ENCODE measurements at regions not wholly inside any gene's neighbourhood (a gene's known extent, or its start where the extent isn't known, plus 50 kb on each side); places are given as distances from the start of the nearest gene placed in this dataset.

- no peaks in the 10 kb centered on the region for H3K9me3 ChIP-seq
- no peak overlapping the region for H3K27ac ChIP-seq
- no peaks in the 10 kb centered on the region for H3K27me3 ChIP-seq
- no peak for TF ChIP-seq Cebpa-rat (IDR thresholded peaks at IDR 0.05)
- no peak overlapping the region for H3K9ac ChIP-seq
- H3K4me1 ChIP-seq: peaks cover 15% of the 10 kb centered on the region
- no peaks in the 10 kb centered on the region for H4K20me1 ChIP-seq
- H3K36me3 ChIP-seq: no peaks in the 10 kb centered on the region
- no peak overlapping the region for H3K4me2 ChIP-seq
- H3K4me3 ChIP-seq: no peak overlapping the region
Observed at GRCh38 chr10:128499956-128500355, 373.7 kb upstream of the MKI67 start.

GRCh38 chr10:128500642-128501041, 374.4 kb upstream of the MKI67 start:
- H3K4me3 ChIP-seq: no peak overlapping the region
- H3K27me3 ChIP-seq: no peaks in the 10 kb centered on the region
- no peak for TF ChIP-seq Cebpa-rat (IDR thresholded peaks at IDR 0.05)
- no peaks in the 10 kb centered on the region for H3K9me3 ChIP-seq
- peaks cover 8% of the 10 kb centered on the region for H3K4me1 ChIP-seq
- no peak overlapping the region for H3K9ac ChIP-seq
- no peaks in the 10 kb centered on the region for H3K36me3 ChIP-seq
- no peak overlapping the region for H3K4me2 ChIP-seq
- H3K27ac ChIP-seq: no peak overlapping the region
- no peaks in the 10 kb centered on the region for H4K20me1 ChIP-seq

- H3K9ac ChIP-seq: no peak overlapping the region
- no peak overlapping the region for H3K4me2 ChIP-seq
- no peaks in the 10 kb centered on the region for H4K20me1 ChIP-seq
- no peak overlapping the region for H3K4me3 ChIP-seq
- no peak overlapping the region for H3K27ac ChIP-seq
- no peak for TF ChIP-seq Cebpa-rat (IDR thresholded peaks at IDR 0.05)
- no peaks in the 10 kb centered on the region for H3K27me3 ChIP-seq
- H3K9me3 ChIP-seq: peaks cover 15% of the 10 kb centered on the region
- H3K36me3 ChIP-seq: no peaks in the 10 kb centered on the region
- H3K4me1 ChIP-seq: no peaks in the 10 kb centered on the region
Observed at GRCh38 chr10:128505346-128505745, 379.1 kb upstream of the MKI67 start.

- no peak for TF ChIP-seq Cebpa-rat (IDR thresholded peaks at IDR 0.05)
- Histone ChIP-seq H3K36me3 (no peaks in the 10 kb centered on the region), H3K27me3 (no peaks in the 10 kb centered on the region), H3K4me2 (no peak overlapping the region), H3K4me1 (no peaks in the 10 kb centered on the region), H3K27ac (no peak overlapping the region), H3K9me3 (peaks cover 15% of the 10 kb centered on the region), H3K4me3 (no peak overlapping the region), H4K20me1 (no peaks in the 10 kb centered on the region), H3K9ac (no peak overlapping the region)
Observed at GRCh38 chr10:128506423-128506822, 380.2 kb upstream of the MKI67 start.

GRCh38 chr10:128507066-128507465, 380.8 kb upstream of the MKI67 start:
- Histone ChIP-seq H3K9ac (no peak overlapping the region), H3K4me2 (0 out of 2 replicates have a peak overlapping the region, but pooled peaks have one; percentile 14), H3K4me3 (no peak overlapping the region), H3K4me1 (no peaks in the 10 kb centered on the region), H3K27ac (no peak overlapping the region), H3K9me3 (peaks cover 15% of the 10 kb centered on the region), H3K27me3 (no peaks in the 10 kb centered on the region), H3K36me3 (no peaks in the 10 kb centered on the region), H4K20me1 (no peaks in the 10 kb centered on the region)
- no peak for TF ChIP-seq Cebpa-rat (IDR thresholded peaks at IDR 0.05)

GRCh38 chr10:128511284-128511683, 385.1 kb upstream of the MKI67 start:
- H3K27me3 ChIP-seq: no peaks in the 10 kb centered on the region
- H3K4me2 ChIP-seq: no peak overlapping the region
- peaks cover 15% of the 10 kb centered on the region for H3K9me3 ChIP-seq
- no peaks in the 10 kb centered on the region for H3K36me3 ChIP-seq
- no peaks in the 10 kb centered on the region for H4K20me1 ChIP-seq
- no peak for TF ChIP-seq Cebpa-rat (IDR thresholded peaks at IDR 0.05)
- no peaks in the 10 kb centered on the region for H3K4me1 ChIP-seq
- H3K4me3 ChIP-seq: no peak overlapping the region
- no peak overlapping the region for H3K27ac ChIP-seq
- no peak overlapping the region for H3K9ac ChIP-seq

- H3K27me3 ChIP-seq: no peaks in the 10 kb centered on the region
- no peak overlapping the region for H3K4me3 ChIP-seq
- H3K9ac ChIP-seq: no peak overlapping the region
- no peaks in the 10 kb centered on the region for H4K20me1 ChIP-seq
- H3K4me1 ChIP-seq: no peaks in the 10 kb centered on the region
- H3K27ac ChIP-seq: no peak overlapping the region
- H3K36me3 ChIP-seq: no peaks in the 10 kb centered on the region
- no peak for TF ChIP-seq Cebpa-rat (IDR thresholded peaks at IDR 0.05)
- H3K9me3 ChIP-seq: peaks cover 14% of the 10 kb centered on the region
- H3K4me2 ChIP-seq: no peak overlapping the region
Observed at GRCh38 chr10:128512767-128513166, 386.5 kb upstream of the MKI67 start.

GRCh38 chr10:128514536-128514935, 388.3 kb upstream of the MKI67 start:
- H3K27me3 ChIP-seq: no peaks in the 10 kb centered on the region

GRCh38 chr10:128516180-128516579, 390.0 kb upstream of the MKI67 start:
- TF ChIP-seq Cebpa-rat (IDR thresholded peaks at IDR 0.05): no peak
- Histone ChIP-seq H3K4me3 (no peak overlapping the region), H3K9me3 (no peaks in the 10 kb centered on the region), H3K27ac (no peak overlapping the region), H4K20me1 (no peaks in the 10 kb centered on the region), H3K4me2 (no peak overlapping the region), H3K27me3 (no peaks in the 10 kb centered on the region), H3K36me3 (no peaks in the 10 kb centered on the region), H3K9ac (no peak overlapping the region), H3K4me1 (no peaks in the 10 kb centered on the region)

More at GRCh38 chr10:128514536-128514935, 388.3 kb upstream of the MKI67 start:
- Histone ChIP-seq H3K9me3 (no peaks in the 10 kb centered on the region), H3K27ac (no peak overlapping the region), H3K4me2 (no peak overlapping the region), H3K36me3 (no peaks in the 10 kb centered on the region), H3K4me1 (no peaks in the 10 kb centered on the region), H4K20me1 (no peaks in the 10 kb centered on the region), H3K4me3 (no peak overlapping the region), H3K9ac (no peak overlapping the region)
- no peak for TF ChIP-seq Cebpa-rat (IDR thresholded peaks at IDR 0.05)

GRCh38 chr10:128517167-128517566, 390.9 kb upstream of the MKI67 start:
- TF ChIP-seq Cebpa-rat (IDR thresholded peaks at IDR 0.05): no peak
- Histone ChIP-seq H3K27me3 (no peaks in the 10 kb centered on the region), H3K4me3 (no peak overlapping the region), H4K20me1 (no peaks in the 10 kb centered on the region), H3K36me3 (no peaks in the 10 kb centered on the region), H3K9ac (no peak overlapping the region), H3K27ac (no peak overlapping the region), H3K4me1 (no peaks in the 10 kb centered on the region), H3K4me2 (no peak overlapping the region), H3K9me3 (no peaks in the 10 kb centered on the region)

GRCh38 chr10:128518000-128518399, 391.8 kb upstream of the MKI67 start:
- Histone ChIP-seq H3K4me1 (no peaks in the 10 kb centered on the region), H3K27ac (no peak overlapping the region), H3K4me3 (no peak overlapping the region), H3K4me2 (no peak overlapping the region), H3K27me3 (no peaks in the 10 kb centered on the region), H3K9me3 (no peaks in the 10 kb centered on the region), H3K9ac (no peak overlapping the region), H3K36me3 (no peaks in the 10 kb centered on the region), H4K20me1 (no peaks in the 10 kb centered on the region)
- TF ChIP-seq Cebpa-rat (IDR thresholded peaks at IDR 0.05): no peak
